ENCODE measurements at regions not wholly inside any gene's neighbourhood (a gene's known extent, or its start where the extent isn't known, plus 50 kb on each side); places are given as distances from the start of the nearest gene placed in this dataset.

DNA sequence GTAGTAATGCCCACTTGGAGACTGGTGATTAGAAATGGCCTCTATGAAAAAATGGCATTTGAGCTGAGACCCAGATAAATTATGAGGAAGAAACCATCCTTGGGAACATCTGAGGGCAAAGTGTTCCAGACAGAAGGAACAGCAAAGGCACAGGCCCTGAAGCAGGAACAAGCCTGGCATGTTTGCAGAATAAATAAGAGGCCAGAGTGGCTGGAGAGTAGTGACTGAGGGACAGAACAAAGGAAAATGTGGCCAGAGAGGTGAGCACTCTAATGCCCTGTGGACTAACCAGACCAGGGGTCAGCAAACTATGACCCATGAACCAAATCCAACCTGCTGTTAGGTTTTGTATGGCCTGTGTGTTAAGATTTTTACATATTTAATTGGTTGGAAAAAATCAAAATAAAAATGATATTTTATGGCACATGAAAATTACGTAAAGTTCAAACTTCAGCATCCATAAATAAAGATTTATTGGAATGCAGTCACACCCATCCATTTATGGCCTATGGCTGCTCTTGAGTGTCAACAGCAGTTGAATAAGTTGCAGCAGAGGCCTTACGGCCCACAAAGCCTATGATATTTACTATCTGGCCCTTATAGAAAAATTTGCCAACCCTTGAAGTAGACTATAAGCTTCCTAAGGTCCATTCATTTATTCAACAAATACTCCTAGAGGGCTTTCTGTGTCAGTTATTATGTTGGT, 210.0 kb upstream of the TOX3 start:
- Histone ChIP-seq H3K27ac (ENCODE audit: low read depth in 1 of 2, low read length in 1 of 2) (no peak overlapping the region), H3K4me3 (no peak overlapping the region), H3K9me3 (ENCODE audit: control insufficient read depth in 4 of 4, insufficient read depth in 3 of 4, low read length in 3 of 4) (peaks cover 0 to 9% (median 0%) of the 10 kb centered on the region in 4 donors), H3K4me1 (ENCODE audit: control insufficient read depth in 5 of 5, insufficient read depth in 5 of 5, low read length in 5 of 5) (peaks cover 0 to 7% (median 0%) of the 10 kb centered on the region in 5 donors), H3K9ac (ENCODE audit: insufficient read depth in 1 of 2, low read length in 2 of 2) (no peak overlapping the region), H3K27me3 (ENCODE audit: control insufficient read depth in 3 of 3, insufficient read depth in 3 of 3, low read length in 2 of 3) (peaks cover 0 to 4% (median 0%) of the 10 kb centered on the region in 3 donors), H3K36me3 (ENCODE audit: control insufficient read depth in 4 of 4, insufficient read depth in 4 of 4, low read length in 4 of 4) (no peaks in the 10 kb centered on the region)
- DNase-seq (no peak), ATAC-seq (ENCODE audit: insufficient read depth, low FRiP score) (no peak)
- WGBS, 2 donors, result 90 to 94% methylated on average over 2 of the region's 2 CpGs
- TF ChIP-seq, protein P1, sequence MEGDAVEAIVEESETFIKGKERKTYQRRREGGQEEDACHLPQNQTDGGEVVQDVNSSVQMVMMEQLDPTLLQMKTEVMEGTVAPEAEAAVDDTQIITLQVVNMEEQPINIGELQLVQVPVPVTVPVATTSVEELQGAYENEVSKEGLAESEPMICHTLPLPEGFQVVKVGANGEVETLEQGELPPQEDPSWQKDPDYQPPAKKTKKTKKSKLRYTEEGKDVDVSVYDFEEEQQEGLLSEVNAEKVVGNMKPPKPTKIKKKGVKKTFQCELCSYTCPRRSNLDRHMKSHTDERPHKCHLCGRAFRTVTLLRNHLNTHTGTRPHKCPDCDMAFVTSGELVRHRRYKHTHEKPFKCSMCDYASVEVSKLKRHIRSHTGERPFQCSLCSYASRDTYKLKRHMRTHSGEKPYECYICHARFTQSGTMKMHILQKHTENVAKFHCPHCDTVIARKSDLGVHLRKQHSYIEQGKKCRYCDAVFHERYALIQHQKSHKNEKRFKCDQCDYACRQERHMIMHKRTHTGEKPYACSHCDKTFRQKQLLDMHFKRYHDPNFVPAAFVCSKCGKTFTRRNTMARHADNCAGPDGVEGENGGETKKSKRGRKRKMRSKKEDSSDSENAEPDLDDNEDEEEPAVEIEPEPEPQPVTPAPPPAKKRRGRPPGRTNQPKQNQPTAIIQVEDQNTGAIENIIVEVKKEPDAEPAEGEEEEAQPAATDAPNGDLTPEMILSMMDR (IDR thresholded peaks at IDR 0.05; ENCODE audit: control extremely low read depth, extremely low read depth), result no peak

- TF ChIP-seq, protein P1 (IDR thresholded peaks at IDR 0.05; ENCODE audit: control extremely low read depth, extremely low read depth), result no peak
- Histone ChIP-seq H3K36me3 (ENCODE audit: control insufficient read depth in 4 of 4, insufficient read depth in 4 of 4, low read length in 4 of 4) (no peaks in the 10 kb centered on the region), H3K4me1 (ENCODE audit: control insufficient read depth in 5 of 5, insufficient read depth in 5 of 5, low read length in 5 of 5) (peaks cover 0 to 7% (median 0%) of the 10 kb centered on the region in 5 donors), H3K9ac (ENCODE audit: insufficient read depth in 1 of 2, low read length in 2 of 2) (no peak overlapping the region), H3K27ac (ENCODE audit: low read depth in 1 of 2, low read length in 1 of 2) (no peak overlapping the region), H3K9me3 (ENCODE audit: control insufficient read depth in 4 of 4, insufficient read depth in 3 of 4, low read length in 3 of 4) (peaks cover 0 to 9% (median 0%) of the 10 kb centered on the region in 4 donors), H3K27me3 (ENCODE audit: control insufficient read depth in 3 of 3, insufficient read depth in 3 of 3, low read length in 2 of 3) (peaks cover 0 to 4% (median 0%) of the 10 kb centered on the region in 3 donors), H3K4me3 (no peak overlapping the region)
- DNase-seq, result no peak
- 74 to 86% methylated on average over 1 of the region's 1 CpG for WGBS, 2 donors
- ATAC-seq (ENCODE audit: insufficient read depth, low FRiP score), result no peak
Measured at GRCh38 chr16:52755396-52755795, 208.5 kb upstream of the TOX3 start.

DNA sequence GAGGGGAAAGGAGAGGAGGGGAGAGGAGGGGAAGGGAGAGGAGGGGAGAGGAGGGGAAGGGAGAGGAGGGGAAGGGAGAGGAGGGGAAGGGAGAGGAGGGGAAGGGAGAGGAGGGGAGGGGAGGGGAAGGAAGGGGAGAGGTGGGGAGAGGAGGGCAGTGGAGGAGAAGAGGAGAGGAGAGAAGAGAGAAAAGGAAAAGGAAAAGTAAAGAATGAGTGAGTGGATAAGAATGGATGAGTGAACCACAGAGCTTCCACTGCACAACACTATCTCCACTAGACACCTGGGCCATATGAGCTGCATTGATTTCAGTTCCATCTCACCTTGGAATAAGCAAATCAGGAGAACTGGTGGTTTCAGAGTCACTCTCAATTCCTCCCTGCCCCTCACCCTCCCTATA, 204.1 kb upstream of the TOX3 start:
- Histone ChIP-seq H3K36me3 (ENCODE audit: control insufficient read depth in 4 of 4, insufficient read depth in 4 of 4, low read length in 4 of 4) (no peaks in the 10 kb centered on the region), H3K9ac (ENCODE audit: insufficient read depth in 1 of 2, low read length in 2 of 2) (no peak overlapping the region), H3K4me1 (ENCODE audit: control insufficient read depth in 5 of 5, insufficient read depth in 5 of 5, low read length in 5 of 5) (peaks cover 0 to 11% (median 0%) of the 10 kb centered on the region in 5 donors), H3K9me3 (ENCODE audit: control insufficient read depth in 4 of 4, insufficient read depth in 3 of 4, low read length in 3 of 4) (peaks cover 0 to 9% (median 0%) of the 10 kb centered on the region in 4 donors), H3K4me3 (no peak overlapping the region), H3K27ac (ENCODE audit: low read depth in 1 of 2, low read length in 1 of 2) (no peak overlapping the region), H3K27me3 (ENCODE audit: control insufficient read depth in 3 of 3, insufficient read depth in 3 of 3, low read length in 2 of 3) (peaks cover 0 to 5% (median 0%) of the 10 kb centered on the region in 3 donors)
- DNase-seq, result no peak
- TF ChIP-seq, protein P1 (IDR thresholded peaks at IDR 0.05; ENCODE audit: control extremely low read depth, extremely low read depth), result no peak
- no peak for ATAC-seq (ENCODE audit: insufficient read depth, low FRiP score)
